Ishikawa (cell line): ENCODE measurements at regions not wholly inside any gene's neighbourhood (a gene's known extent, or its start where the extent isn't known, plus 50 kb on each side); places are given as distances from the start of the nearest gene placed in this dataset.

Experiments used
- CEBPB ChIP-seq: IDR thresholded peaks from 2 replicates; pipeline ENCODE4 v1.6.1; 2012
- FOXM1 ChIP-seq: IDR thresholded peaks from 2 replicates; pipeline ENCODE4 v1.6.1; 2012; ENCODE audit warnings: low read depth, borderline replicate concordance
- TAF1 ChIP-seq: IDR thresholded peaks from 2 replicates; pipeline ENCODE4 v1.6.1; 2012; ENCODE audit warnings: low read depth, mild to moderate bottlenecking
- TEAD4 ChIP-seq: IDR thresholded peaks from 2 replicates; pipeline ENCODE4 v1.6.1; 2012
- TF ChIP-seq, protein P1 (sequence below): IDR thresholded peaks from 2 replicates; pipeline ENCODE4 v1.6.1; 2012; ENCODE audit warnings: low read depth, mild to moderate bottlenecking

DNA sequence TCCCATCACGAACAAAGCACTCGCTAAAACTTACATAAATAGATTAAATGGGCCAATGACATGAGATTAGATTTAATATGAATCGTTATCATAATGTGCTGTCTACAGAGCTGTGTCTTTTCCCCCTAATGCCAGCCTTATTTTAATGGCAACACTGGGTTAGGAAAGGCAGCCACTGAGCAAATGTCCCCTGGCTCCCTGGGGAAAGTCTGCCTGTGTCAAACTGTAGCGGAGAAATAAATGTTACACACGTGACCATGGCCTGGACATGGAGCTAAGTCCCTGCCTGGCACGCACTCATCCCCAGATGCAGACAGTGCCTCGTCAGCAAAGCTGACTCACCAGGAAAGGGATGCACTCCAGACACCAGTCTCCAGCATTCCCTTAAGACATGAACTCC is 61.3 kb upstream of the SDK2 start:
- TF ChIP-seq TEAD4 (no peak), TAF1 (no peak), FOXM1 (no peak), CEBPB (no peak)
- TF ChIP-seq, protein P1, sequence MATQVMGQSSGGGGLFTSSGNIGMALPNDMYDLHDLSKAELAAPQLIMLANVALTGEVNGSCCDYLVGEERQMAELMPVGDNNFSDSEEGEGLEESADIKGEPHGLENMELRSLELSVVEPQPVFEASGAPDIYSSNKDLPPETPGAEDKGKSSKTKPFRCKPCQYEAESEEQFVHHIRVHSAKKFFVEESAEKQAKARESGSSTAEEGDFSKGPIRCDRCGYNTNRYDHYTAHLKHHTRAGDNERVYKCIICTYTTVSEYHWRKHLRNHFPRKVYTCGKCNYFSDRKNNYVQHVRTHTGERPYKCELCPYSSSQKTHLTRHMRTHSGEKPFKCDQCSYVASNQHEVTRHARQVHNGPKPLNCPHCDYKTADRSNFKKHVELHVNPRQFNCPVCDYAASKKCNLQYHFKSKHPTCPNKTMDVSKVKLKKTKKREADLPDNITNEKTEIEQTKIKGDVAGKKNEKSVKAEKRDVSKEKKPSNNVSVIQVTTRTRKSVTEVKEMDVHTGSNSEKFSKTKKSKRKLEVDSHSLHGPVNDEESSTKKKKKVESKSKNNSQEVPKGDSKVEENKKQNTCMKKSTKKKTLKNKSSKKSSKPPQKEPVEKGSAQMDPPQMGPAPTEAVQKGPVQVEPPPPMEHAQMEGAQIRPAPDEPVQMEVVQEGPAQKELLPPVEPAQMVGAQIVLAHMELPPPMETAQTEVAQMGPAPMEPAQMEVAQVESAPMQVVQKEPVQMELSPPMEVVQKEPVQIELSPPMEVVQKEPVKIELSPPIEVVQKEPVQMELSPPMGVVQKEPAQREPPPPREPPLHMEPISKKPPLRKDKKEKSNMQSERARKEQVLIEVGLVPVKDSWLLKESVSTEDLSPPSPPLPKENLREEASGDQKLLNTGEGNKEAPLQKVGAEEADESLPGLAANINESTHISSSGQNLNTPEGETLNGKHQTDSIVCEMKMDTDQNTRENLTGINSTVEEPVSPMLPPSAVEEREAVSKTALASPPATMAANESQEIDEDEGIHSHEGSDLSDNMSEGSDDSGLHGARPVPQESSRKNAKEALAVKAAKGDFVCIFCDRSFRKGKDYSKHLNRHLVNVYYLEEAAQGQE: no peak
